Stimulated activated CD8-positive, alpha-beta memory T cell treated with anti-CD3 and anti-CD28 coated beads, Interleukin-15, amount 100 ng/mL, for 4 hours (primary cell): ENCODE measurements at regions not wholly inside any gene's neighbourhood (a gene's known extent, or its start where the extent isn't known, plus 50 kb on each side); places are given as distances from the start of the nearest gene placed in this dataset.
"Not testable (repeated sequence)": the region's sequence is repeated elsewhere in the genome, so short reads cannot be mapped to it uniquely, and the experiment has no call there.

Experiments
- DNase-seq, 2 donors: peaks; one replicate each; pipeline ENCODE4 v3.0.0-alpha.2; 2020; ENCODE audit warnings: low read depth in 2 of 2

GRCh38 chr20:26120920-26121319, 424.3 kb upstream of the ZNF337 start:
- not testable (repeated sequence) for DNase-seq

GRCh38 chr20:26094498-26094897, 397.8 kb upstream of the ZNF337 start:
- DNase-seq, result not testable (repeated sequence)

GRCh38 chr20:26091921-26092320, 395.3 kb upstream of the ZNF337 start:
- DNase-seq, result not testable (repeated sequence)

GRCh38 chr20:26086195-26086594, 389.5 kb upstream of the ZNF337 start:
- DNase-seq, result not testable (repeated sequence)

- not testable (repeated sequence) for DNase-seq
Observed at GRCh38 chr20:26073972-26074371, 377.3 kb upstream of the ZNF337 start.

GRCh38 chr20:26059324-26059723, 362.7 kb upstream of the ZNF337 start:
- not testable (repeated sequence) for DNase-seq

GRCh38 chr20:26058446-26058845, 361.8 kb upstream of the ZNF337 start:
- DNase-seq, result not testable (repeated sequence)

GRCh38 chr20:26057135-26057752, 360.6 kb upstream of the ZNF337 start:
- not testable (repeated sequence) for DNase-seq

GRCh38 chr20:26025792-26026191, 329.1 kb upstream of the ZNF337 start:
- not testable (repeated sequence) for DNase-seq

- DNase-seq, result not testable (repeated sequence)
Observed at GRCh38 chr20:26010942-26011276, 314.3 kb upstream of the ZNF337 start.

GRCh38 chr20:26010224-26010941, 313.7 kb upstream of the ZNF337 start:
- not testable (repeated sequence) for DNase-seq

GRCh38 chr20:26009402-26010223, 313.0 kb upstream of the ZNF337 start:
- peak; percentile 29 to 45 for DNase-seq

- DNase-seq, result not testable (repeated sequence)
Observed at GRCh38 chr20:26008026-26008425, 311.4 kb upstream of the ZNF337 start.

- DNase-seq, result not testable (repeated sequence)
Observed at GRCh38 chr20:26006164-26006563, 309.5 kb upstream of the ZNF337 start.

GRCh38 chr20:26003959-26004358, 307.3 kb upstream of the ZNF337 start:
- DNase-seq, result not testable (repeated sequence)

- DNase-seq, result not testable (repeated sequence)
Observed at GRCh38 chr20:25997367-25998038, 300.9 kb upstream of the ZNF337 start.

GRCh38 chr20:25992146-25992545, 295.5 kb upstream of the ZNF337 start:
- DNase-seq, result no peak

GRCh38 chr20:25991756-25992130, 295.1 kb upstream of the ZNF337 start:
- no peak for DNase-seq

GRCh38 chr20:25991051-25991755, 294.6 kb upstream of the ZNF337 start:
- no peak for DNase-seq

- DNase-seq, result not testable (repeated sequence)
Observed at GRCh38 chr20:25989686-25990085, 293.0 kb upstream of the ZNF337 start.

GRCh38 chr20:25989196-25989595, 292.5 kb upstream of the ZNF337 start:
- DNase-seq, result no peak
